ENCODE measurements at regions not wholly inside any gene's neighbourhood (a gene's known extent, or its start where the extent isn't known, plus 50 kb on each side); places are given as distances from the start of the nearest gene placed in this dataset.

GRCh38 chr6:56758553-56758952, 115.9 kb upstream of the DST start:
- TF ChIP-seq CTCF (IDR thresholded peaks at IDR 0.05; ENCODE audit: insufficient read depth, low read depth, low read length, missing control alignments) = no peak
- H3K4me3 ChIP-seq (ENCODE audit: low read depth, low read length) = no peak overlapping the region
- peak; percentile 58 for DNase-seq (ENCODE audit: low read depth)

DNA sequence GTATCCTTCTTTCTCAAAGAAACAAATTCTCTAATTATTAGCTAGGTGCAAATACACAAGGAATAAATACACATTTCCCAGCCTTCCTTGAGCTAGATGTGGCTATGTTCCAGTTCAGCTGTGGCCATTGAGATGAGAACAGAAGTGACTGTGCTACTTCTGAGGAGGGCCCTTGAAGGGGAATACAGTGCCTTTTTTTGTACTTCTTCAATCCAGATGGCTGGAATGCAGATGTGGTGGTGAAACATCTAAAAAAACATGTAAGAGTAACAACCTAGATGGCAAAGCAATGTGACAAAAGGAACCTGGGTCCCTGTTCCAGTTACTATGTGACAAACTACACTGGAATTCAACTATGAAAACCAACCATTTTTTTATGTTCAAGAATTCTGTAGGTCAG, 115.4 kb upstream of the DST start:
- no peak for DNase-seq (ENCODE audit: low read depth)
- TF ChIP-seq CTCF (IDR thresholded peaks at IDR 0.05; ENCODE audit: insufficient read depth, low read depth, low read length, missing control alignments) = no peak
- H3K4me3 ChIP-seq (ENCODE audit: low read depth, low read length) = no peak overlapping the region

DNA sequence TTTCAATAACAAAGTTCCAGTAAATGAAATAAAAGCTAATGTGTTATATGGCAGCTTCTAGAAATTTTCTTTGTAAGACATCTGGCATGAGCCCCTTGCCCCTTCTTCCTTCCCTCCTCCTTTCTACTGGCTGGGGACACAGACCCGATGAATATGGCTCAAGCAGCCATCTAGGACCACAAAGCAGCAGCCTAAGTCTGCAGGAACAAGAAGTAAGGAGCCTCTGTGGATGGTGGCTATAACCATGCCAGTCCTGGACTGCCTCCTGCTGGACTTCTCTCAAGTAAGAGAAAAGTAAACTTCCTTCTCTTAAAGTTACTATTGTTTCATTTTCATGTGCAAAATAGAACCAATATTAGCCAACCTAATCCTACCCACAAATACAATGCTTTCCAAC, 114.9 kb upstream of the DST start:
- peak; percentile 39 for TF ChIP-seq CTCF (IDR thresholded peaks at IDR 0.05; ENCODE audit: insufficient read depth, low read depth, low read length, missing control alignments)
- DNase-seq (ENCODE audit: low read depth) = peak; percentile 74
- H3K4me3 ChIP-seq (ENCODE audit: low read depth, low read length) = no peak overlapping the region

DNA sequence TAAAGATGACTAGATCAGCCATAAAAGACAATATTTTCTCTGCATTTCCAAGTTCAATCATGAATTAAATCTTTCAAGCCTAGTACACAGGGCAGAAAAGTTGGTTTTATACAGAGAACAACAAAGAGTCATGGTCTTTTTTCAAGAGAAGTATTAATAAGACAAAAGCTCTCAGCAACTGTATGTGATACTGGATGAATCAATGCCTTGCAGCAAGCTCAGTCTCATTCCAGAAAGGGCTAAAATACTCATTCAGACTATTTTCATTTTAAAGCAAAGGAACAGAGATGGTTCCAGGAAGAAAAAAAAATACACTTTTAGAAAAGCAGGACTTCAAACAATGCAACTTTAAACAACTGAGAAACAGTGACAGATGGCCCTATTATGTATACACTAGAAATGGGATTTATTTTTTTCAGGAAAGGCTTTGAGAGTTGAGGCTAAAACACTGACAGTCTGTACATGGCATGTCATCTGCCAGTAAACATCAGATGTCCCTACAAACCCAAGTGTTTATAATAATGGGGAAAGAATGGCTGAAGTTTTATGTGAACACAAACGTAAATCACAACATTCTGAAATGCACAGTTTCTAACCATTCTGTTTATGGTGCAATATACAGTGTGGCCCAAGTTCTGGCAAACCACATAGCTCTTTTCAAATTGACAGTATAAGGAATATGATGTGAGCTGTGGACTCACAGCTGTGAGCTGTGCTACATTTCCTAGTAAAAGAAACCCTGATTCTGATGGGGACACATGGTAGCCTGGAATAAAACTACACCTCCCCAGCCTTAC, 114.3 kb upstream of the DST start:
- DNase-seq (ENCODE audit: low read depth) = no peak
- no peak overlapping the region for H3K4me3 ChIP-seq (ENCODE audit: low read depth, low read length)
- TF ChIP-seq CTCF (IDR thresholded peaks at IDR 0.05; ENCODE audit: insufficient read depth, low read depth, low read length, missing control alignments) = no peak

GRCh38 chr6:56756219-56756789, 113.6 kb upstream of the DST start:
- no peak for TF ChIP-seq CTCF (IDR thresholded peaks at IDR 0.05; ENCODE audit: insufficient read depth, low read depth, low read length, missing control alignments)
- H3K4me3 ChIP-seq (ENCODE audit: low read depth, low read length) = no peak overlapping the region
- DNase-seq (ENCODE audit: low read depth) = no peak

GRCh38 chr6:56755040-56755439, 112.4 kb upstream of the DST start:
- H3K4me3 ChIP-seq (ENCODE audit: low read depth, low read length) = no peak overlapping the region
- TF ChIP-seq CTCF (IDR thresholded peaks at IDR 0.05; ENCODE audit: insufficient read depth, low read depth, low read length, missing control alignments) = no peak
- DNase-seq (ENCODE audit: low read depth) = no peak
